Muscle of arm (tissue), 1 donor: ENCODE measurements at regions not wholly inside any gene's neighbourhood (a gene's known extent, or its start where the extent isn't known, plus 50 kb on each side); places are given as distances from the start of the nearest gene placed in this dataset.

ENCODE experiments used
- DNase-seq: peaks from one replicate; pipeline ENCODE4 v3.0.0-alpha.2; 2013

GRCh38 chr3:28816017-28816416, 464.9 kb upstream of the RBMS3 start:
- no peak for DNase-seq

DNA sequence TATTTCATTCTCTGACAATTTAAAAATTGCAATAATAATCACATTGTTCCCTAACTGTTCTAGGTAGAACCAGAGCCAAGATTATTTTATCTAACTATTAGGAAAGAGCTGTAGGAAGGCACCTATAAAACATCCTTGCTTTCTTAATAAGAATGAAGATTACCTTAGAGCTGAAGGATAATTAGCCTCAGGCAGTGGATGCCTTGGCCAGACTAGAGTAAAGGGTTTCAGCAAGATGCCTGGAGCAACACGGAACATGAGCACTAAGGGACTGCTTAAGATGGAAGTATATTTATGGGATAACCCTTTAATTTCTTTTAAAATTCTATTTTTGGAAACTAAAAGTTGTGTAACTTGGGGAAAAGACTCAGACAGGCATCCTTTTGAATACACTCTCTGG, 456.6 kb upstream of the RBMS3 start:
- no peak for DNase-seq

DNA sequence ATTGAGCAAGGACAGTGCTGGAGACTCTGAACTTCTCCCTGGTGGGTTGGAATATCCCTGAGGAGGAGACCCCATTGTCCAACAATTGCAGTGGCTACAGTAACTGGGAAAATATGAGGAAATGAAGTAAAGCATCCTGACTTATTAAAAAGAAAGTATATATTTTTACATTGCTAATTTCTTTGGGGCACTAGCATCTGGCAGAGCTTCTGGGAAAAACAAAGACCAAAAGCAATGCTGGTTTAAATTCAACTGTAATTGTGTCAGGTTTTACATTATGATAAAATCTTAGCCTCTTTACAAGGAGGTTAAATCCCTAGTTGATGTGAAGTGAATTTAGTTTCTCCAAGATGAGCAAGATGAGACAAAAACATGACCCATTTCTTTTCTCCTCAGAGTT, 454.0 kb upstream of the RBMS3 start:
- no peak for DNase-seq

DNA sequence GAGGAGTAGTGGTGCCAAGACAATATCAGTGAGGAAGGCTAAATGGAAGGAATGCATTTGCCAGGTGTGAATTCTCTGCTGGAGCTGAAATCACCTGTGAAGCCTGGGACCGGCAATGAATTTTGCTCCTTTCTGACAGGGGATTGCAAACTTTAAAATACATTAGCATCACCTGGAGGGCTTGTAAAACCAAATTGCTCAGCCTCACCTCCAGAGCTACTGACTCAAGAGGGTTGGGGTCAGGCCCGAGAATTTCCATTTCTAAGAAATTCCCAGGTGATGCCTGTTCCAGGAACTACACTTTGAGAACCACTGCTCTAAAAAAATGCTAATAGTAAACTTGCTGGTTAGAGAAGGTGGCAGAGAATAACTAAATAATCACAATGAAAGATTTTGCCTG, 445.6 kb upstream of the RBMS3 start:
- no peak for DNase-seq

DNA sequence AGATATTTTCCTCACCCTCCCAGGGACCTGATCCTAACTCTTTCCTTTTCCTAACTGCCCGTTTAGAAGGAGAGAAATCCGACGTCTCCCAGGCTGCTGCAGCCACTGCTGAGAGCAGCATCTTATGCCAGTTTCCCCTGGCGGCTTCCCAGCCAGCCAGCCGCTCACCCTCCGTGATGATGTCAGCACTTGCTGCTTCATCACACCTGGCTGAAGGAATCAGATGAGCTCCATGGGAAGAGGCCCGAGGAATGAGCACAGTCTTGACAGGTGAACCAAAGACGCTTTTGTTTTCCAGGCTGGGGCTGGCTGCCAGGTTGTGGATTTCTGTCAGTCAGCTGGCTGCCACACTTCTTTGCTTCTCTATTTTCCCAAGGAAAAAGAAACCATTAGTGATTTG, 445.1 kb upstream of the RBMS3 start:
- peak; percentile 4 for DNase-seq

DNA sequence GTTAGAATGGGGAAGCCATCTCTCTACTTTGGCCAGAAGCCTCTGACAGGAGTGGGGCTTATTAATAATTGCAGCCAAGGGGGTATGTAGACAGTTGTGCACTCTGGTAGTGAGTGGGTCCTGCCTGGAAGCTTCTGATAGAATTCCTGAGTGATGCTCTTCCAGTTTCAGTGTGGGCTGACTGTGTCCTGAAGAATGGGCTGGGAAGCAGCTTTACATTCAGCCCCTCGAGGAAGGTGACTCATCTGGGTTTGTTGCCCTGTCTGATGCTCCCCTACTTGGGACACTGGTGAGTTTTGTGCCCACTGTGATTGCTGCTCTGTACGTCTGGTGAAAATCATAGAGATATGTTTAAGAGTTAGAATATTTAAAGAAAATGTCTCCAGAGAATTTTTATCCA, 444.7 kb upstream of the RBMS3 start:
- no peak for DNase-seq

- DNase-seq, result no peak
Measured at GRCh38 chr3:28840976-28841376, 439.9 kb upstream of the RBMS3 start.

GRCh38 chr3:28841441-28841840, 439.4 kb upstream of the RBMS3 start:
- DNase-seq, result no peak

DNA sequence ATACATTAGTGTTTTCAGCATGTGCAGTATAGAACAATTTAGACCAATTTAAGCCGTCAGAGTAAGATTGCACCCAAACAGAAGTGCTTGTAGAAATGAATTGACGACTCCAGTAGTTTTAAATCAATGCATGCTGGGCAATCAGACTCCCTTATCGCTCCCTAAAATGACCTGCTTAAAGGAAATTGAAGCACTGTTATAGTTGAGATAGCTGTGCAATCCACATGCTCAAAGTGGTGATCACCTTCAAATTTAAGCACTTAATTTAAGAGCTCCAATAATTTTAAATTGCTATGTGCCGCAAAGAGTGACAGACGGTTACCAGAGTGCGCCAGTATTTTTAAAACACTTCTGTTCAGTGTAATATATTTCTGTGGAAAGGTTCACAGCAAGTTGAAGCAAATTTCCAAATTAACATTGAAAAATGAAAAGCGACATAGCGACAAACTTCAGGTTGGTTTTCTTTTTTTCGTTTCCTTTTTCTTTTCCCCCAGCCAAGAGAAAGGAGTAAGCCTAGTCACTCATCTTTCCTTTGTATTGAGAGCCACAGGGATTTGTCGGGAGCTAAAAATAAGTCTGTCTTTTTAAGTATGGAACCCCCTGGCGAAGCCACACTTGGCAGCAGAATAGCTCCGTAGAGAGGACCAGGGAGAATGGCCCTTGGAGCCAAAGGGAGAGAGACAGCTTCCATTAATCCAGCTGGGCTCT, 436.4 kb upstream of the RBMS3 start:
- DNase-seq, result no peak

GRCh38 chr3:28845006-28845324, 435.9 kb upstream of the RBMS3 start:
- DNase-seq, result no peak

GRCh38 chr3:28846971-28847478, 433.8 kb upstream of the RBMS3 start:
- no peak for DNase-seq

GRCh38 chr3:28847736-28848135, 433.1 kb upstream of the RBMS3 start:
- no peak for DNase-seq

- no peak for DNase-seq
Measured at GRCh38 chr3:28850186-28850585, 430.7 kb upstream of the RBMS3 start.

DNA sequence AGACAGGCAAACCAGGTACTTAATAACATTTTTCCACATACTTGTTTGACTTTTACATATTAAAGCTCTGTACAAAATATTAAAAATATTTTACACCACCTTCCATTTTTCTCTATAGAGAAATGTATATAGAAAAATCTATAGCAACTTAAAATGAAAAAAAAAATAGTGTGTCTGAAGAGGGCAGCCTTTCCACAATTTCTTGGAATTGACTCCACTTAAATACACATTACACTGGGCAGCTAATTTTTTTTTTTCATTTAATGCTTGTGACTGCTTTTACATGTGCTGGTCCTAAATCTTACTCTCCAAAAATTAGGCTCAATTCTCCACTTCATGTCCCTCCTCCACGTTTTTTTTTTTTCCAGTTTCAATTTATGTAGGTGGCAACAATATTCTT, 427.0 kb upstream of the RBMS3 start:
- DNase-seq, result no peak

- DNase-seq, result no peak
Measured at GRCh38 chr3:28856796-28857195, 424.1 kb upstream of the RBMS3 start.

GRCh38 chr3:28859897-28860296, 421.0 kb upstream of the RBMS3 start:
- peak; percentile 19 for DNase-seq

DNA sequence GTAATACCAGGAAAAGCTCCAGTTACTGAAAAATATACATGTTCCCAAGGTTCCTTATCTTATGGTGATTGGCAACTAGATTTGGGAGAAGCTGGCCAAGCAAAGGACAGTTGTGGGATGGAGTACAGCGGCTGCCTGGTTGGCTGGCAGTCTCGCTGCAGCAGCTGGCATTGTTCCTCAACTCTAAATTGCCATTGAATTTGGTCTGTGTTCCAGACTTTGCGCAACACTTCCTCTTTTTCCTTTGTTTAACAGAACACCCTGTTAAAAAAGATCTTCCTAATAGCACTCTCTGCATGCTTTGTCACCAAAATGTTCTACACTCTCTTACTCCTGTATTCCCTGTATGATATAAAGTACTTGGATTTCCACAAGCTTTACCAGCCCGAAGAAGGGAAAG, 420.6 kb upstream of the RBMS3 start:
- DNase-seq, result peak; percentile 35

DNA sequence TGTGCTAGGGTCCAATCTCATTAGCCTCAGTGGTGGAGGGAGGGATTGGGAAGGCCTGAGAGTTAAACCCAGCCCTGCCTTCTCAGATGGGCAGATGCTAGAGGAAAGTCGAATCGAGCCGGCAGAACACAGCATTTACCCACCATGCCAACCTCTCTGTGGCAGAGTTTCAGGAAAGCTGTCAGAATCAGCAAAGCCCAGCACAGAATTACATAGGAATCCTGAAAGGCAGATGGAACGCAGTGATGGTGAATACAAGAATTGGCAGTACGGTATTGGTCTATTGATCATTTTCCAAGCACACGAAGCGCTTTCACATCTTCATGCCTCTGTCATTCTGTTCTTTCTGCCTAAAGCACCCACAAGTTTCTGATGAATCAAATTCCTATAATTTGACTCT, 417.7 kb upstream of the RBMS3 start:
- DNase-seq, result no peak

- no peak for DNase-seq
Measured at GRCh38 chr3:28867836-28868235, 413.0 kb upstream of the RBMS3 start.

DNA sequence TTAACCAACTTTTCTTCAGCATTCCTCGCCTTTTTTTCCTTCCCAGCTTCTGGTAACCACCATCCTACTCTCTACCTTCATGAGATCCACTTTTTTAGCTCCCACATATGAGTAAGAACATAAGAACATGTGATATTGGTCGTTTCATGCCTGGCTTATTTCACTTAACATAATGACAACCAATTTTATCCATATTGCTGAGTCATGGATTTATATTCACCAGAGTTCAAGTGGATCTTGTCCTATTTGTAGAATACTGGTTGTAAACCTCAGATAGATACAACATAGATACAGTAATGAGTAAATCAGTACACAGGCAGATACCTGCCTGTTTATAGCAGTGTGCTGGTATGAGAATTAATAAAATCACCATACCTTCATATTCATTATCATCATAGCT, 412.0 kb upstream of the RBMS3 start:
- DNase-seq, result no peak

DNA sequence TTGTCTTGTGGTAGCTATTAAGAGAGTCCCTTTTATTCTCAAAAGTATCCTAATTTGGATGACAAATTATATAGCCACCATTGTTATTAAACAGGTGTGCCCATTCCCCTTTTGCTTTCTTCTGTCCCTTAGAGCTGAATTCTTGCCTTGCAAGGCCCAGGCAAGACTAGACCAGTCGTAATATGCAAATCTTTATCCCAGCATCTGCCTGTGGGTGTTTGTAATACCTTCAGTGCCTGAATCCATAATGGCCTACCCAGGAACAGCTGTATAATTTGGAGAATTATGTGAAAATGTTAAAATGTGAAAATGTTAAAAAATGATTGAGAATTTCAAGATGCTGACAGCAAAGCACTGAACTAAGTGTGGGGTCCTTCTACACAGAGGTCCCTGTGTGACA, 403.0 kb upstream of the RBMS3 start:
- DNase-seq, result no peak

GRCh38 chr3:28890373-28890772, 390.5 kb upstream of the RBMS3 start:
- no peak for DNase-seq

- no peak for DNase-seq
Measured at GRCh38 chr3:28891485-28891884, 389.4 kb upstream of the RBMS3 start.

DNA sequence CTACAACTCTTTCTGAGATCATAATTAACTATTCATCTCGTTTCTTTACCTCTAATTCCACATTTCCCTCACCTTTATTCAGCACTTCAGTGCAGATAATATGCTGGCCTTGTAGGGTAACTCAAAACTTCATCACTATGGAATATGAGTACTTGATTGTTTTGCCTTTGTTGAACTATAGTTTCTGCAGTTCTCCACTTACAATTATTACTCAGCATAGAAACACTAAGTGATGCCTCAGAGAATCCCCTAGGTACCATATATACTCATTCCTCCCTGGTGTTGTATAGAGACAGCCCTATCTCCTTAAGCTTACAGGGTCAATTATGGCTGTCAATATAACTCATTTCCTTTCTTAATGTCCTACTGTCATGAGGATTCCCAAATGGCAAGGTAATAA, 380.6 kb upstream of the RBMS3 start:
- DNase-seq, result no peak

DNA sequence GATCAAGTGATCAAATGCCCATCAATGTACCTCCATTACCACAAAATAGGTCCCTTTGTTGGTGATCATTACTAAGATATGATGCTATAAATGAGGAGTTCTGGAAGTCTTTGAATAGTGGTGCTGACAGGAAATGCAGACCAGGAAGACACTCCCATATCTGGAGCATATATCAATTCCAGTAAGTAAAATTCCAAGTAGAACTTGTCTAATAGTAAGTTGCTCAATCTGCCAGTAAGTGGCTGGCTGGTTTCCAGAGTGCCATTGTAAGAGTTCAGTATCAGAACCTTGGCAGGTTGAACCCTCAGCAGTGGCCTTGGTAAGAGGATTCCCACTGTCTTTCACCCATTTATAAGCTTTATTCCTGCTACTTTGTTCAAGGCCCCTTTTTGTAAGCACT, 379.9 kb upstream of the RBMS3 start:
- DNase-seq, result no peak
